K562 (cell line): ENCODE measurements at regions not wholly inside any gene's neighbourhood (a gene's known extent, or its start where the extent isn't known, plus 50 kb on each side); places are given as distances from the start of the nearest gene placed in this dataset.

Experiments used
- ATAC-seq: fragments of 200-7000 bp; cut with Tn5 transposase; 3 replicates; pipeline ENCODE4 v1.9.1; 2020; ENCODE audit warnings: moderate library complexity
- BruUV-seq: library from RNA; stranded (reverse); fragments of 400-500 nt; replicated peaks from 2 replicates; lab custom pipeline; 2021; lab: Mats Ljungman, UMichigan
- CTCF ChIA-PET: fragments of 300-600 bp; formaldehyde crosslinking; extraction: SDS; loops from one replicate; lab custom pipeline; 2021; ENCODE audit warnings: low intra/inter-chr PET ratio; lab: Yijun Ruan, JAX
- POLR2A ChIA-PET: fragments of 300-600, 350-650 bp; sonication (Branson Sonifier 250); formaldehyde crosslinking; extraction: SDS; loops from one replicate; lab custom pipeline; 2021; ENCODE audit warnings: antibody characterized with exemption, inconsistent platforms; lab: Yijun Ruan, JAX
- DNase-seq, 4 experiments: peaks; one replicate each; pipeline versions ENCODE4 v3.0.0 to v3.0.0-alpha.2; 2011 to 2018; ENCODE audit warnings: low spot score in 3 of 4, mixed read lengths in 3 of 4; ENCODE audit errors: extremely low read depth in 1 of 4
- FAIRE-seq: peaks from 2 replicates; lab custom pipeline; 2011; peaks lifted over from hg19 to GRCh38; lab: Jason Lieb, UNC
- H2AFZ ChIP-seq: 2 replicates; pipeline ENCODE4 v1.6.0; 2011; ENCODE audit warnings: low read depth, low read length, control low read depth, inconsistent platforms
- H3K27ac ChIP-seq: fragments of 200-600 bp; 3 replicates; pipeline ENCODE4 v1.8.0; 2011; ENCODE audit warnings: low read depth, mild to moderate bottlenecking, control low read depth, inconsistent platforms, low read length, moderate library complexity, mixed read lengths; ENCODE audit errors: extremely low read depth
- H3K27me3 ChIP-seq, 2 experiments: fragments of 300-600 bp in 1 of 2; 2 replicates in 1 of 2; 3 replicates in 1 of 2; pipeline versions ENCODE4 v1.6.0 to v1.8.0; 2011; ENCODE audit warnings: inconsistent platforms in 2 of 2, low read length in 2 of 2, mild to moderate bottlenecking in 1 of 2, mixed read lengths in 1 of 2, moderate library complexity in 1 of 2; ENCODE audit not compliant: control insufficient read depth in 2 of 2, insufficient read depth in 2 of 2
- H3K36me3 ChIP-seq: fragments of 300-600 bp; 3 replicates; pipeline ENCODE4 v1.8.0; 2011; ENCODE audit warnings: mild to moderate bottlenecking, low read length, inconsistent platforms; ENCODE audit not compliant: control insufficient read depth, insufficient read depth
- H3K4me1 ChIP-seq, 2 experiments: fragments of 200-600 bp in 1 of 2; replicated peaks in 1 of 2; 2 replicates in 1 of 2; 3 replicates in 1 of 2; pipeline versions ENCODE4 v1.5.1 to v1.8.0; 2011; ENCODE audit warnings: inconsistent platforms in 2 of 2, low read length in 2 of 2, mild to moderate bottlenecking in 1 of 2, mixed read lengths in 1 of 2, moderate library complexity in 1 of 2; ENCODE audit not compliant: control insufficient read depth in 2 of 2, insufficient read depth in 2 of 2
- H3K4me2 ChIP-seq: 2 replicates; pipeline ENCODE4 v1.6.1; 2011; ENCODE audit warnings: low read length, control low read depth, inconsistent platforms, mixed read lengths; ENCODE audit not compliant: insufficient read depth
- H3K4me3 ChIP-seq: fragments of 200-600 bp; sonication (generic), shearing (Covaris generic); 2 replicates; pipeline ENCODE4 v1.5.1; 2016; ENCODE audit warnings: control low read depth, inconsistent platforms
- H3K79me2 ChIP-seq: fragments of 200-600 bp; 3 replicates; pipeline ENCODE4 v1.8.0; 2011; ENCODE audit warnings: low read length, inconsistent platforms; ENCODE audit not compliant: control insufficient read depth, insufficient read depth
- H3K9ac ChIP-seq, 2 experiments: 2 replicates each; pipeline versions ENCODE4 v1.6.0 to v1.6.1; 2011; ENCODE audit warnings: low read depth in 2 of 2, low read length in 2 of 2, control low read depth in 1 of 2, inconsistent platforms in 1 of 2, mild to moderate bottlenecking in 1 of 2, mixed read lengths in 1 of 2; ENCODE audit not compliant: insufficient read depth in 1 of 2
- H3K9me1 ChIP-seq: one replicate; pipeline ENCODE4 v1.6.0; 2011; ENCODE audit warnings: inconsistent platforms, mild to moderate bottlenecking, low read length, moderate library complexity; ENCODE audit not compliant: control insufficient read depth, insufficient read depth
- H3K9me3 ChIP-seq: replicated peaks from 2 replicates; pipeline ENCODE4 v1.5.1; 2011; ENCODE audit warnings: low read depth, low read length, inconsistent platforms; ENCODE audit not compliant: control insufficient read depth, insufficient read depth
- H4K20me1 ChIP-seq: replicated peaks from 2 replicates; pipeline ENCODE4 v1.6.1; 2011; ENCODE audit warnings: low read length, inconsistent platforms, mixed read lengths; ENCODE audit not compliant: control insufficient read depth, insufficient read depth
- CBFA2T3 ChIP-seq: fragments of 450-650 bp; IDR thresholded peaks from 2 replicates; pipeline ENCODE4 v1.6.1; 2017
- MAFG ChIP-seq: fragments of 450-650 bp; conservative IDR thresholded peaks from 2 replicates; pipeline ENCODE4 v1.6.1; 2016; ENCODE audit warnings: missing genetic modification characterization, missing compliant biosample characterization
- POLR2B ChIP-seq: fragments of 450-650 bp; IDR thresholded peaks from 2 replicates; pipeline ENCODE4 v1.6.1; 2018; ENCODE audit warnings: low read depth; ENCODE audit not compliant: partially characterized antibody
- RCOR1 ChIP-seq, 2 experiments: IDR thresholded peaks; 2 replicates each; pipeline ENCODE4 v1.6.1; 2012; ENCODE audit warnings: low read depth in 2 of 2, low read length in 2 of 2, borderline replicate concordance in 1 of 2, improper control_type of control experiment in 1 of 2
- ZNF121 ChIP-seq: sonication (generic); formaldehyde crosslinking; conservative IDR thresholded peaks from 2 replicates; pipeline ENCODE4 v1.8.0; 2022; ENCODE audit warnings: missing genetic modification reagents
- ZNF518B ChIP-seq: fragments of 250-450 bp; sonication (Bioruptor Pico); IDR thresholded peaks from 2 replicates; pipeline ENCODE4 v1.5.0; 2021; ENCODE audit warnings: mild to moderate bottlenecking, moderate library complexity
- ZNF57 ChIP-seq: fragments of 450-650 bp; formaldehyde crosslinking; IDR thresholded peaks from 2 replicates; pipeline ENCODE4 v1.4.0; 2020; ENCODE audit warnings: mild to moderate bottlenecking, moderate library complexity
- in situ Hi-C: fragments of 300-500 bp; cut with MboI; formaldehyde crosslinking; loops from 4 replicates; pipeline ENCODE4 v1.15.0; 2018; ENCODE audit warnings: inconsistent platforms, mixed read lengths
- intact Hi-C: fragments of 100-400 bp; cut with micrococcal nuclease; formaldehyde crosslinking; loops from 2 replicates; pipeline ENCODE4 v1.14.2; 2022

GRCh38 chr4:125689805-125690204 lies 375.1 kb downstream of the FAT4 start (continued):
- TF ChIP-seq MAFG (tag), result peak; percentile 88
- no peak for TF ChIP-seq POLR2B

DNA sequence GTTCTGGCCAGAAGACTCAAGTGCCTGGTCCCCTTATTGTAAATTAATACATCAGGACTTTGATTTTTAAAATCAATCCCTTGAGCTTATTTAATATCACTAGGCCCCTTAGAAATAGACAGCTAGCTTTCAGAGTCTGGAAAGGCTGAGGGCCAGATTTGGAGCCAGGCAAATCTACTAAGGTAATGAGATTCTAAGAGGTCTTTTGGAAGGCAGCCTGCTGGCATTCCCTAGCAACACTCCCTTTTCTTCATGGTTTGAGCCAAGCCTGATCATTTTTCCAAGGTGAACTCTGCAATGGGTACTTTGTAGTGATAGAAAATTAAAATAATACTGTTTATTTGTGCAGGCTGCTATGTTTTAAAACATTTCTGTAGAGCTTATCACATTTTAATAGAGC lies 378.5 kb downstream of the FAT4 start:
- FAIRE-seq (no peak), DNase-seq (no peak), ATAC-seq (no peak)
- TF ChIP-seq RCOR1 (IDR thresholded peaks at IDR 0.05; ENCODE audit: borderline replicate concordance in 1 of 2, low read depth in 2 of 2, low read length in 2 of 2) (no peak), ZNF121 (CRISPR knock-in tag) (no peak), ZNF57 (CRISPR knock-in tag) (no peak), CBFA2T3 (no peak), ZNF518B (CRISPR knock-in tag) (no peak)
- Histone ChIP-seq H3K27ac (no peak overlapping the region), H3K27me3 (no peaks in the 10 kb centered on the region), H3K9ac (no peak overlapping the region), H4K20me1 (no peaks in the 10 kb centered on the region), H3K9me1 (no peaks in the 10 kb centered on the region), H3K36me3 (no peaks in the 10 kb centered on the region), H2AFZ (no peak overlapping the region), H3K4me3 (no peak overlapping the region), H3K4me2 (no peak overlapping the region), H3K79me2 (no peaks in the 10 kb centered on the region), H3K9me3 (no peaks in the 10 kb centered on the region), H3K4me1 (no peaks in the 10 kb centered on the region)
- CTCF ChIA-PET, result no interaction called here
- in situ Hi-C loops (no loop called here), intact Hi-C loops (no loop called here)
- BruUV-seq, result no TSS peak
- POLR2A ChIA-PET, result no interaction called here
